Smooth muscle cell (in vitro differentiated cells): ENCODE measurements at regions not wholly inside any gene's neighbourhood (a gene's known extent, or its start where the extent isn't known, plus 50 kb on each side); places are given as distances from the start of the nearest gene placed in this dataset.

Experiments
- DNase-seq: peaks from one replicate; lab custom pipeline; 2025; ENCODE audit not compliant: unreplicated experiment; lab: John Stamatoyannopoulos, UW
- H2AFZ ChIP-seq: fragments of 200-600 bp; sonication (generic); 2 replicates; pipeline ENCODE4 v1.6.0; 2016; ENCODE audit warnings: antibody characterized with exemption, low read depth, mild to moderate bottlenecking
- H3F3A ChIP-seq: fragments of 200-600 bp; sonication (generic); 2 replicates; pipeline ENCODE4 v1.6.0; 2017; ENCODE audit warnings: antibody characterized with exemption, low read depth
- H3K27ac ChIP-seq: fragments of 200-600 bp; sonication (generic); 2 replicates; pipeline ENCODE4 v1.5.1; 2016; ENCODE audit warnings: low read depth, mild to moderate bottlenecking
- H3K27me3 ChIP-seq: fragments of 200-600 bp; sonication (generic); 2 replicates; pipeline ENCODE4 v1.6.1; 2016; ENCODE audit warnings: low read depth, mild to moderate bottlenecking
- H3K36me3 ChIP-seq: fragments of 200-600 bp; sonication (generic); 2 replicates; pipeline ENCODE4 v1.5.1; 2016; ENCODE audit warnings: low read depth
- H3K4me1 ChIP-seq: fragments of 200-600 bp; sonication (generic); 2 replicates; pipeline ENCODE4 v1.5.1; 2016; ENCODE audit warnings: low read depth
- H3K4me2 ChIP-seq: fragments of 200-600 bp; sonication (generic); 2 replicates; pipeline ENCODE4 v1.6.0; 2016; ENCODE audit warnings: mild to moderate bottlenecking
- H3K4me3 ChIP-seq: fragments of 200-600 bp; sonication (generic); 2 replicates; pipeline ENCODE4 v1.5.1; 2016; ENCODE audit warnings: mild to moderate bottlenecking
- H3K79me2 ChIP-seq: fragments of 200-600 bp; sonication (generic); 2 replicates; pipeline ENCODE4 v1.6.0; 2016; ENCODE audit warnings: low read depth, mild to moderate bottlenecking
- H3K9ac ChIP-seq: fragments of 200-600 bp; sonication (generic); 2 replicates; pipeline ENCODE4 v1.6.0; 2016; ENCODE audit warnings: low read depth
- H3K9me3 ChIP-seq: fragments of 200-600 bp; sonication (generic); replicated peaks from 2 replicates; pipeline ENCODE4 v1.5.1; 2016; ENCODE audit warnings: low read depth
- H4K20me1 ChIP-seq: fragments of 200-600 bp; sonication (generic); 2 replicates; pipeline ENCODE4 v1.6.0; 2016; ENCODE audit warnings: low read depth
- CTCF ChIP-seq: fragments of 200-600 bp; sonication (generic); IDR thresholded peaks from 2 replicates; pipeline ENCODE4 v1.5.1; 2017; ENCODE audit warnings: borderline replicate concordance, mild to moderate bottlenecking, antibody characterized with exemption; ENCODE audit not compliant: insufficient read depth, poor library complexity, severe bottlenecking
- WGBS: methylation state at CpG from one replicate; pipeline ENCODE4 v1.1.7; 2016; ENCODE audit warnings: low lambda C conversion rate; 5-methylcytosine and 5-hydroxymethylcytosine counted together

- 83% methylated on average over 2 of the region's 2 CpGs for whole genome bisulfite sequencing
- Histone ChIP-seq H3K27me3 (no peaks in the 10 kb centered on the region), H2AFZ (no peak overlapping the region), H3K9ac (no peak overlapping the region), H3F3A (no peaks in the 10 kb centered on the region), H3K79me2 (no peaks in the 10 kb centered on the region), H3K4me1 (no peaks in the 10 kb centered on the region), H3K4me3 (no peak overlapping the region), H3K36me3 (no peaks in the 10 kb centered on the region), H3K27ac (no peak overlapping the region), H4K20me1 (no peaks in the 10 kb centered on the region), H3K4me2 (no peak overlapping the region), H3K9me3 (peaks cover 12% of the 10 kb centered on the region)
- no peak for DNase-seq
- no peak for TF ChIP-seq CTCF
Observed at GRCh38 chr3:68172039-68172438, 517.6 kb upstream of the SUCLG2 start.

GRCh38 chr3:68163968-68164367 is 509.6 kb upstream of the SUCLG2 start:
- H3K79me2 ChIP-seq = no peaks in the 10 kb centered on the region
- 48% methylated on average over 1 of the region's 1 CpG for WGBS
- no peaks in the 10 kb centered on the region for H3F3A ChIP-seq
- H3K27ac ChIP-seq = no peak overlapping the region
- no peaks in the 10 kb centered on the region for H4K20me1 ChIP-seq
- no peaks in the 10 kb centered on the region for H3K36me3 ChIP-seq
- no peak for TF ChIP-seq CTCF
- DNase-seq = no peak
- no peaks in the 10 kb centered on the region for H3K4me1 ChIP-seq
- H3K27me3 ChIP-seq = no peaks in the 10 kb centered on the region
- no peak overlapping the region for H2AFZ ChIP-seq
- H3K4me3 ChIP-seq = no peak overlapping the region
- no peak overlapping the region for H3K9ac ChIP-seq
- no peak overlapping the region for H3K4me2 ChIP-seq
- H3K9me3 ChIP-seq = no peaks in the 10 kb centered on the region

- no peak overlapping the region for H3K4me3 ChIP-seq
- no peak overlapping the region for H3K9ac ChIP-seq
- H3K9me3 ChIP-seq = no peaks in the 10 kb centered on the region
- H3K79me2 ChIP-seq = no peaks in the 10 kb centered on the region
- DNase-seq = no peak
- H2AFZ ChIP-seq = no peak overlapping the region
- TF ChIP-seq CTCF = no peak
- no peak overlapping the region for H3K4me2 ChIP-seq
- WGBS = 61% methylated on average over 2 of the region's 2 CpGs
- no peak overlapping the region for H3K27ac ChIP-seq
- H3K27me3 ChIP-seq = no peaks in the 10 kb centered on the region
- no peaks in the 10 kb centered on the region for H3K4me1 ChIP-seq
- H3F3A ChIP-seq = no peaks in the 10 kb centered on the region
- no peaks in the 10 kb centered on the region for H3K36me3 ChIP-seq
- no peaks in the 10 kb centered on the region for H4K20me1 ChIP-seq
Observed at GRCh38 chr3:68163062-68163461, 508.6 kb upstream of the SUCLG2 start.

GRCh38 chr3:68162644-68163043 is 508.2 kb upstream of the SUCLG2 start:
- H3K9ac ChIP-seq = no peak overlapping the region
- H3K4me3 ChIP-seq = no peak overlapping the region
- no peak overlapping the region for H3K27ac ChIP-seq
- H3K4me2 ChIP-seq = no peak overlapping the region
- TF ChIP-seq CTCF = no peak
- H3K4me1 ChIP-seq = no peaks in the 10 kb centered on the region
- H2AFZ ChIP-seq = no peak overlapping the region
- H3K27me3 ChIP-seq = no peaks in the 10 kb centered on the region
- no peaks in the 10 kb centered on the region for H3K36me3 ChIP-seq
- no peaks in the 10 kb centered on the region for H3K9me3 ChIP-seq
- no peaks in the 10 kb centered on the region for H3F3A ChIP-seq
- H4K20me1 ChIP-seq = no peaks in the 10 kb centered on the region
- no peak for DNase-seq
- no peaks in the 10 kb centered on the region for H3K79me2 ChIP-seq
